SK-N-SH treated with all-trans-retinoic acid at 6 μM for 48 hours (cell line): ENCODE measurements at regions not wholly inside any gene's neighbourhood (a gene's known extent, or its start where the extent isn't known, plus 50 kb on each side); places are given as distances from the start of the nearest gene placed in this dataset.

ENCODE experiments used
- ATAC-seq: fragments of 200-7000 bp; cut with Tn5 transposase; 3 replicates; pipeline ENCODE4 v1.9.1; 2020; ENCODE audit warnings: mild to moderate bottlenecking, moderate library complexity
- ARNTL ChIP-seq: fragments of 450-650 bp; formaldehyde crosslinking; IDR thresholded peaks from 2 replicates; pipeline ENCODE4 v1.5.0; 2020; ENCODE audit warnings: low read depth, mild to moderate bottlenecking, moderate library complexity, borderline replicate concordance
- CREB5 ChIP-seq: fragments of 250-450 bp; sonication (Bioruptor Pico); IDR thresholded peaks from 2 replicates; pipeline ENCODE4 v1.5.1; 2020; ENCODE audit warnings: low read depth, mild to moderate bottlenecking, moderate library complexity
- CSDC2 ChIP-seq: fragments of 250-450 bp; sonication (Bioruptor Pico); IDR thresholded peaks from 2 replicates; pipeline ENCODE4 v1.5.0; 2020; ENCODE audit warnings: mild to moderate bottlenecking, moderate library complexity
- ESRRG ChIP-seq: fragments of 250-450 bp; sonication (Bioruptor Pico); IDR thresholded peaks from 2 replicates; pipeline ENCODE4 v1.6.1; 2021; ENCODE audit warnings: mild to moderate bottlenecking
- GLIS3 ChIP-seq: fragments of 250-450 bp; sonication (Bioruptor Pico); IDR thresholded peaks from 2 replicates; pipeline ENCODE4 v1.5.0; 2020; ENCODE audit warnings: mild to moderate bottlenecking, moderate library complexity
- ISL1 ChIP-seq: fragments of 250-450 bp; sonication (Bioruptor Pico); IDR thresholded peaks from 2 replicates; pipeline ENCODE4 v2.1.2; 2022; ENCODE audit warnings: mild to moderate bottlenecking, moderate library complexity
- OSR1 ChIP-seq: fragments of 250-450 bp; sonication (Bioruptor Pico); IDR thresholded peaks from 2 replicates; pipeline ENCODE4 v1.8.0; 2022; ENCODE audit warnings: moderate library complexity, mild to moderate bottlenecking, inconsistent platforms
- POU6F1 ChIP-seq: fragments of 250-450 bp; sonication (Bioruptor Pico); IDR thresholded peaks from 2 replicates; pipeline ENCODE4 v1.8.0; 2021; ENCODE audit warnings: low read depth, mild to moderate bottlenecking, moderate library complexity, borderline replicate concordance
- PPARA ChIP-seq: fragments of 250-450 bp; sonication (Bioruptor Pico); IDR thresholded peaks from 2 replicates; pipeline ENCODE4 v1.5.0; 2020; ENCODE audit warnings: mild to moderate bottlenecking, borderline replicate concordance
- SNAI2 ChIP-seq: fragments of 250-450 bp; sonication (Bioruptor Pico); IDR thresholded peaks from 2 replicates; pipeline ENCODE4 v1.5.0; 2020; ENCODE audit warnings: mild to moderate bottlenecking, moderate library complexity
- TSHZ2 ChIP-seq: fragments of 250-450 bp; sonication (Bioruptor Pico); IDR thresholded peaks from 2 replicates; pipeline ENCODE4 v1.5.0; 2020; ENCODE audit warnings: mild to moderate bottlenecking, moderate library complexity
- ZC3H10 ChIP-seq: fragments of 250-450 bp; sonication (Bioruptor Pico); IDR thresholded peaks from 2 replicates; pipeline ENCODE4 v1.5.1; 2021; ENCODE audit warnings: mild to moderate bottlenecking, moderate library complexity
- ZFP3 ChIP-seq: fragments of 250-450 bp; sonication (Bioruptor Pico); IDR thresholded peaks from 2 replicates; pipeline ENCODE4 v1.5.0; 2020; ENCODE audit warnings: mild to moderate bottlenecking, moderate library complexity
- ZFP30 ChIP-seq: fragments of 450-650 bp; formaldehyde crosslinking; IDR thresholded peaks from 2 replicates; pipeline ENCODE4 v1.5.0; 2022; ENCODE audit warnings: mild to moderate bottlenecking, moderate library complexity
- ZNF565 ChIP-seq: fragments of 450-650 bp; formaldehyde crosslinking; conservative IDR thresholded peaks from 2 replicates; pipeline ENCODE4 v1.5.0; 2020; ENCODE audit warnings: low read depth, mild to moderate bottlenecking, moderate library complexity
- ZNF70 ChIP-seq: fragments of 450-650 bp; formaldehyde crosslinking; IDR thresholded peaks from 2 replicates; pipeline ENCODE4 v1.5.0; 2020; ENCODE audit warnings: mild to moderate bottlenecking, moderate library complexity
- ZNF8 ChIP-seq: fragments of 450-650 bp; formaldehyde crosslinking; IDR thresholded peaks from 2 replicates; pipeline ENCODE4 v1.5.0; 2020; ENCODE audit warnings: mild to moderate bottlenecking, moderate library complexity

GRCh38 chr10:120402147-120402766 is 54.8 kb upstream of the PLPP4 start:
- peak; percentile 72 for ATAC-seq
- TF ChIP-seq CSDC2 (CRISPR knock-in tag) (no peak), ESRRG (no peak), ZC3H10 (CRISPR knock-in tag) (no peak), GLIS3 (CRISPR knock-in tag) (no peak), OSR1 (CRISPR knock-in tag) (no peak), ZFP30 (CRISPR knock-in tag) (no peak), CREB5 (no peak), ZFP3 (CRISPR knock-in tag) (no peak), ZNF8 (CRISPR knock-in tag) (no peak), SNAI2 (CRISPR knock-in tag) (no peak)

GRCh38 chr10:120403109-120403508 is 53.9 kb upstream of the PLPP4 start:
- TF ChIP-seq ZFP30 (CRISPR knock-in tag) (no peak), PPARA (CRISPR knock-in tag) (no peak), ISL1 (CRISPR knock-in tag) (no peak), ZFP3 (CRISPR knock-in tag) (no peak), ESRRG (no peak), CREB5 (no peak), TSHZ2 (no peak), ZC3H10 (CRISPR knock-in tag) (no peak), ZNF70 (CRISPR knock-in tag) (no peak), ARNTL (CRISPR knock-in tag) (no peak), ZNF565 (CRISPR knock-in tag) (no peak)
- TF ChIP-seq, all 23 proteins: peak for 0
- ATAC-seq, result peak; percentile 45; the same call in 2 of the 3 replicates

- no peak for ATAC-seq
These were observed 50.7 kb upstream of the PLPP4 start for GRCh38 chr10:120406376-120406775.

More at GRCh38 chr10:120406376-120406775, 50.7 kb upstream of the PLPP4 start:
- no peak for TF ChIP-seq OSR1 (CRISPR knock-in tag)
- no peak for TF ChIP-seq CREB5
- no peak for TF ChIP-seq POU6F1 (CRISPR knock-in tag)
- no peak for TF ChIP-seq CSDC2 (CRISPR knock-in tag)
- no peak for TF ChIP-seq ZNF8 (CRISPR knock-in tag)
- no peak for TF ChIP-seq PPARA (CRISPR knock-in tag)
